ENCODE measurements at regions not wholly inside any gene's neighbourhood (a gene's known extent, or its start where the extent isn't known, plus 50 kb on each side); places are given as distances from the start of the nearest gene placed in this dataset.
"Not testable (repeated sequence)": the region's sequence is repeated elsewhere in the genome, so short reads cannot be mapped to it uniquely, and the experiment has no call there.

DNA sequence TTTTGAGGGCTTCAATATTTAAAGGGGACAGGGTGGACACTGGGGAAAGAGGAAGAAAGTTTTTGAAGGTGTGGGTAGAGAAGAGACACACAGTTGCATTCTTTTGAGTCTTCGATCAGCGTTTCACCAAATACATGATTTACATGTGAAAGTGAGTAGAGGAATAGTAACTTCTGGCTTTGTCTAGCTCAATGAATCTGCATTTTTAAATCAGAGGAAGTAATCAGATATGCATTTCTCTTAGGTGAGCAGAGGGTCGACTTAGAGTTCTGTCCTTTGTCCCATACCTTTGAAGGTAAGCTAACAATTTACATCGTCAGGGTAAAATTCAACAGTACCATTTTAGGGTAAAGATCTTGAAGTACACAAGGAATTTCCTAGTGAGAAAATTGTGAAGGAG, 406.4 kb upstream of the ZNF462 start:
- no peak for DNase-seq

GRCh38 chr9:106467113-106467864, 395.7 kb upstream of the ZNF462 start:
- DNase-seq = no peak

GRCh38 chr9:106467865-106468164, 395.2 kb upstream of the ZNF462 start:
- DNase-seq = no peak

DNA sequence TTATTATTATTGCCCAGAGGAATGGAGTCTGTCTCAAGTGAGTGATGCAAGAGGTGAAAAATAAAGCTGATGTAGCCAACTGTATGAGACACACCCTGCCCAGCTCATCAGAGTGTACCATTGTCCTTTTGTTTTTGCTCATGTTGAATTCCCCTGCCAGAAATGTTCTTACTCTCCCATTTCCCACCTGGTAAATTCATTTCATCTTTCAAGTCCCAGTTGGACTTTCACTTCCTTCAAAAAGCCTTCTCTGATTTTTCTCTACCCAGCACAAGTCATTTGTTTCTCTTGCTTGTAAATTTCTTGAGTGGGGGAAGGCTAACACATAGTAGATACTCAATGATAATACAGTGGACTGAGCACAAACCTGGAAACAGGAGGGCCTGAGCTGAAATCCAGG, 394.5 kb upstream of the ZNF462 start:
- no peak for DNase-seq

- DNase-seq = no peak
These were observed 384.7 kb upstream of the ZNF462 start for GRCh38 chr9:106478312-106478711.

DNA sequence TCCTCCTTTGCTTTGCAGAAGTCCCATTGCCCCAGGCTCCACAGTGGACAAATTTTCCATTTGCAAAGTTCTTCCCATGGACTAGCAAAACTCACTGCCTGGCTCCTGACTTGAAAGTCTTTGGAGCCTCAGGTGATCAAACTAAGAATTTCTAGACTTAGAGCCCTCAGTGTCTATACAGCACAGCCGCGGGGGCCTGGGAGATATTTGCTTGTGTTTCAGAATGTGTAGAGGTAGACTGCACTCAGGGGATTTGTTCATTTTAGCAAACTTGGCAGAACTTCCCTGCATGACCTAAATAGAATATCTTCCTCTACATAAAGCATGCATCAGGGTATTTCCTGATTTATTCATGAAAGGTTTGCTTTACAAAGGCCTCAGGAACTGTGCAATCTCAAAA, 384.2 kb upstream of the ZNF462 start:
- DNase-seq = no peak

DNA sequence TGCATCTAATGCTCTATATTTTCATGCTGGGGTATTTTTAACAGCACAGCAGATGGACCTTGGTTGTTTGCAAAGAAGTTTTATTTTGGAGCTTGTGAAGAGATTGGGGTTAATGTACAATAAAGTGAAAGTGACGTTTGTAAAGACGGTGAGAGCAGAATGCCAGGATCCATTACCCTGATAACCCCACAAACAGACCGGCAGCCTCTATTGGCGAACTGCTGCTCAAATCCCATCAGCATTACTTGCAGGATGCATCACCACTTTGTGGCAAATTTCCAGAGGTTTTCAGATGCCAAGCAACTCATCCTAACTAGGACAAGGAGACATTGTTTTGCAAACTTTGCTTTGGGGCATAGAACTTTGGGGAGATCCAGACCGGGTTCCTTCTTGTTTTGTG, 383.3 kb upstream of the ZNF462 start:
- DNase-seq = no peak

GRCh38 chr9:106481013-106481609, 381.9 kb upstream of the ZNF462 start:
- no peak for DNase-seq

- DNase-seq = no peak
These were observed 380.2 kb upstream of the ZNF462 start for GRCh38 chr9:106482733-106483132.

GRCh38 chr9:106486685-106487084, 376.3 kb upstream of the ZNF462 start:
- no peak for DNase-seq

DNA sequence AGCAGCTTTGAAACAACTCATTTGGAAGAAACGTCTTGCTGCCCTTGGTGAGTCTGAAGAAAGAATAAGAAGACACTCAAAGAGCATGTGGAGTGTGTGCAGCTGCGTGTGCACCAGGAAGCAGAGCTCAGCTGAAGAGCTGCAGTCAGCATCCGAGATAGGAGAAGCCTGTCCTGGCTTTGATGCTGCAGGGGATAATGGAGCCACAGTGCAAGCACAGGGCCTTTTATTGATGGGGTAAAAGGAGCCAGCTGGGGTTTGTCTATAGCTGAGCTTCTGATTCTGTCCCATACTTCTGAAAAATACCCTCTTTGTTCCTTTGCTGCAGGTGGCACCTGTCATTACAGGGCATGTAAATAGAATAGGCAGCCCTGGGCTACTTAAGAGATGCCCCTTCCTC, 375.7 kb upstream of the ZNF462 start:
- no peak for DNase-seq

GRCh38 chr9:106492126-106492525, 370.8 kb upstream of the ZNF462 start:
- not testable (repeated sequence) for DNase-seq

- DNase-seq = no peak
These were observed 362.8 kb upstream of the ZNF462 start for GRCh38 chr9:106500171-106500570.

DNA sequence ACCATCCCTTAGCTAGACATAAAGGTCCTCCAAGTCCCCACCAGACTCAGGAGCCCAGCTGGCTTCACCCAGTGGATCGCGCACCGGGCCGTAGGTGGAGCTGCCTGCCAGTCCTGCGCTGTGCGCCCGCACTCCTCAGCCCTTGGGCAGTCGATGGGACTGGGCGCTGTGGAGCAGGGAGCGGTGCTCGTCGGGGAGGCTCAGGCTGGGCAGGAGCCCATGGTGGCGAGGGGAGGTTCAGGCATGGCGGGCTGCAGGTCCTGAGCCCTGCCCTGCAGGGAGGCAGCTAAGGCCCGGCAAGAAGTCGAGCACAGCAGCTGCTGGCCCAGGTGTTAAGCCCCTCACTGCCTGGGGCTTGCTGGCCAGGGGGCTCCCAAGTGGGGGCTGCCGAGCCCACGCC, 361.8 kb upstream of the ZNF462 start:
- DNase-seq = not testable (repeated sequence)

- no peak for DNase-seq
These were observed 360.0 kb upstream of the ZNF462 start for GRCh38 chr9:106502930-106503329.

DNA sequence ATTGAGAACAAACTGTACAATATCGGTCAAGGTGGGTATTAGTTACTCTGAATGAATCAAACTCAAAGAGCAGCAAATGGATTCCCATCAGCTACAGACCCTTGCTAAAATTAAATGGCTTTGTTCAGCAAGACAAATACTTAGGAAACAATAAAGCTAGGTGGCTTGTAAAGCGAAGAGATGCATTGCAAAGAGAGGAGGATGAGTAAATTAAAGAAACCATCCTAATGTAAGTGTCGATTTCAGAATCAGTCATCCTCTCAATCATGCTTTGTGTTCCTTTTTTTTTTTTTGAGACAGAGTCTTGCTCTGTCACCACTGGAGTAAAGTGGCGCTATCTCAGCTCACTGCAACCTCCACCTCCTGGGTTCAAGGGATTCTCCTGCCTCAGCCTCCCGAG, 359.2 kb upstream of the ZNF462 start:
- no peak for DNase-seq

DNA sequence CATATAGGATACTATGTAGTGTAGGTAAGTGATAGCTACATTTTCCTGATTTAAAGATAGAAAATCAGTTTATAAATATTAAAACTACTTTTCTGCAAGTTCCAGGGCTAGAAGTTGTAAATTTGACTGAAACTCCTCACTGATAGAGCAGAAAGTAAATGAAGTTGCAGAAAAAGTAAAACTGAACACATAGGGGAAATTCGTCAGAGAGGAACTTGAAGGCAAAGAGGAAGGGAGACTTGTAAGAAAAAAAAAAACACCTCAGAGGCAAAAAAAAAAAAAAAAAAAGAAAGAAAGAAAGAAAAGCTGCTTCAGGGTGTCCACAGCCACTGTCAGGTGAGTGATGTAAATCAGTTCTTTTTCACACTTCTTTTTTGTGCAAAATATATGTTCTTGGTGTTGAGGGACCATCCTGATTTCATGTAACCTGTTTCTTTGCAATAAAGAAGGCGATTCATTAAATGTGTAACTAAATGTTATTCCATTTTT, 336.2 kb upstream of the ZNF462 start:
- no peak for DNase-seq

DNA sequence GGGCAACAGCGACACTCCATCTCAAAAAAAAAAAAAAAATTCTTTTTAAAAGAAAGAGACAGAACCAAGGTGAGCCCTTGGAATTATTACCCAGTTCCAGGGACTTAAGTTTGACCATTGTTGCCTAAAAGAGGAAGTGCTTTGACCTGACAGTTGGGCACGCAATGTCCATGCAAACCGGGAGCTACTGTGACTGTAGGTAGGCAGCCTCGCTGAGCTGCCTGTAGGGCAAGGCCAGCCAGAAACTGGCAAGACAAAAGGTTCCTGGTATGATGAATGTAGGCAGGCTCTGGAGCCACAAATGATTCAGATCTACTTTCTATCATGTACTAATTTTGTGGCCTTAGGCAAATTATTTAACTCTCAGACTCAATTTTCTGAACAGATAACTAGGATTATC, 334.8 kb upstream of the ZNF462 start:
- no peak for DNase-seq

- DNase-seq = no peak
These were observed 333.4 kb upstream of the ZNF462 start for GRCh38 chr9:106529616-106530015.

DNA sequence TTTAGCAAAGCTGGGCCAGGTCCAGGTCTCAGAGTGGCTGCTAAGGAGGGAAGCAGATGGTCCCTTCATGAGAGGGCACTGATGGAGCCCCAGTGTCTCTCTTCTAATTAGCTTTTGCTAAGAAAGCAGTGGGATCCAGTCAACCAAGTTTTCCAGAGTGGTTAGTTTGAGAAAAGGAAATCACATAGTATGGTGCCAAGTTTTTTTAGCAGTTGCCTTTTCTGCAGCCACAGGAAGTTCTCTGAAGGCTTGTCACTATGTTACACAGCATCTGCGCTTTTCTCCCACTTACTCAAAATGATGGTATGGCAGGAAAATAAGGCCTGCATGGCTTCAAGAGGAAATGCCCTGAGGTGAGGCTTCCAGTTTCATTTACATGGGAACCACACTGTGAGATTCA, 331.5 kb upstream of the ZNF462 start:
- DNase-seq = no peak

GRCh38 chr9:106532306-106533015, 330.5 kb upstream of the ZNF462 start:
- no peak for DNase-seq

DNA sequence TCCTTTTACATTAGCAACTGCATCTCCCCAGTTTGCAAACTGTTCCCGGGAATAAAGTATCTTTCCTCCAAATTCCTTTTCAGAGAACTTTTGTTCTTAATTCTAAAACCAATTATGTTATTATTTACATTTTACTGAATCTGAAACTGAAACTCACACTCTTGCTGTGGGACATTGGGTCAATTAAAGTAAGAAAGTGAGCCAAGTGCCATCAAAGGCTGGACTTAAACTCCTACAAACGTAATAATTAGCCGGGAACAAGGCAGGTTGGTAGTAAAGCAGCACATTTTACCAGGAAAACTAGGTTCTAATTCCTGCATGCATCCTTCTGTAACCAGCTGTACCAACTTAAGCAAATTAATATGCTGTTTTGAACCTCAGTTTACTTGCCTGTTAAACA, 328.2 kb upstream of the ZNF462 start:
- no peak for DNase-seq

GRCh38 chr9:106535439-106535838, 327.5 kb upstream of the ZNF462 start:
- no peak for DNase-seq

GRCh38 chr9:106557996-106558667, 304.8 kb upstream of the ZNF462 start:
- DNase-seq = no peak

Data from stimulated activated CD4-positive, alpha-beta T cell treated with anti-CD3 and anti-CD28 coated beads, Interleukin-12 subunit alpha, Interleukin-12 subunit beta, amount 100 ng/mL, for 4 hours (primary cell).